ENCODE measurements at regions not wholly inside any gene's neighbourhood (a gene's known extent, or its start where the extent isn't known, plus 50 kb on each side); places are given as distances from the start of the nearest gene placed in this dataset.

GRCh38 chr13:65763811-65764210 lies 1466.3 kb downstream of the PCDH9 start:
- TF ChIP-seq ZNF274 (IDR thresholded peaks at IDR 0.05; ENCODE audit: low read depth, low read length) (no peak), YY1 (IDR thresholded peaks at IDR 0.05; ENCODE audit: insufficient read depth, insufficient read length) (no peak)
